Kidney (tissue), 13 donors: ENCODE measurements at regions not wholly inside any gene's neighbourhood (a gene's known extent, or its start where the extent isn't known, plus 50 kb on each side); places are given as distances from the start of the nearest gene placed in this dataset.
A peak's percentile ranks its signal among the peaks of the same experiment; 100 is the strongest.

Experiments
- DNase-seq, 5 donors: peaks; one replicate each; pipeline ENCODE4 v3.0.0-alpha.2; 2013 to 2020
- FAIRE-seq: peaks from 2 replicates; lab custom pipeline; 2012; peaks lifted over from hg19 to GRCh38; lab: Jason Lieb, UNC
- H3K27ac ChIP-seq, 2 donors: one replicate each; pipeline ENCODE4 v1.7.0; 2013; ENCODE audit warnings: low read depth in 2 of 2, low read length in 2 of 2, inconsistent platforms in 1 of 2
- H3K27me3 ChIP-seq: one replicate; pipeline ENCODE4 v1.7.1; 2013; ENCODE audit warnings: low read length, inconsistent platforms; ENCODE audit not compliant: control insufficient read depth, insufficient read depth
- H3K36me3 ChIP-seq, 3 donors: one replicate each; pipeline versions ENCODE4 v1.7.0 to v1.7.1; 2013; ENCODE audit warnings: low read length in 3 of 3, control low read depth in 1 of 3, inconsistent platforms in 1 of 3; ENCODE audit not compliant: insufficient read depth in 3 of 3, control insufficient read depth in 2 of 3
- H3K4me1 ChIP-seq, 3 donors: one replicate each; pipeline versions ENCODE4 v1.7.0 to v1.7.1; 2013; ENCODE audit warnings: low read length in 3 of 3, inconsistent platforms in 1 of 3, low read depth in 1 of 3; ENCODE audit not compliant: control insufficient read depth in 2 of 3, insufficient read depth in 2 of 3
- H3K4me3 ChIP-seq, 3 donors: one replicate each; pipeline versions ENCODE4 v1.7.0 to v1.8.1; 2013; ENCODE audit warnings: low read length in 3 of 3, control low read depth in 1 of 3, inconsistent platforms in 1 of 3
- H3K9ac ChIP-seq, 3 donors: one replicate each; pipeline versions ENCODE4 v1.7.0 to v1.7.1; 2013; ENCODE audit warnings: low read length in 3 of 3, control low read depth in 1 of 3, inconsistent platforms in 1 of 3
- H3K9me3 ChIP-seq, 3 donors: one replicate each; pipeline versions ENCODE4 v1.7.0 to v1.7.1; 2013; ENCODE audit warnings: low read length in 3 of 3, control low read depth in 1 of 3, inconsistent platforms in 1 of 3; ENCODE audit not compliant: control insufficient read depth in 2 of 3, insufficient read depth in 1 of 3
- CTCF ChIP-seq: IDR thresholded peaks from 3 replicates; pipeline ENCODE4 v1.5.1; 2012; ENCODE audit warnings: mild to moderate bottlenecking, moderate library complexity, borderline replicate concordance; ENCODE audit not compliant: insufficient read depth; ENCODE audit errors: extremely low read depth
- intact Hi-C: fragments of 100-400 bp; cut with DNase I; formaldehyde crosslinking; loops from one replicate; pipeline ENCODE4 v1.11.1; 2022
- donor health status: control.
- donor health status: control.
- donor health status: control.
- donor health status: control.
- donor health status: control.
- donor health status: DM: yes; HTN: yes; CAD: no.
- donor health status: Normal renal cell carcinoma (clear cell type).

GRCh38 chr2:19747310-19748072, 154.3 kb downstream of the TTC32 start:
- Histone ChIP-seq H3K9ac (no peak overlapping the region), H3K36me3 (no peaks in the 10 kb centered on the region), H3K4me3 (no peak overlapping the region), H3K4me1 (no peaks in the 10 kb centered on the region), H3K27me3 (no peaks in the 10 kb centered on the region), H3K9me3 (no peaks in the 10 kb centered on the region), H3K27ac (no peak overlapping the region)
- TF ChIP-seq CTCF, result no peak
- FAIRE-seq (no peak), DNase-seq (no peak)
- intact Hi-C loops, result no loop called here

GRCh38 chr2:19746611-19747309, 155.0 kb downstream of the TTC32 start:
- H3K27me3 ChIP-seq, result no peaks in the 10 kb centered on the region
- H3K36me3 ChIP-seq, result no peaks in the 10 kb centered on the region
- no peak overlapping the region for H3K9ac ChIP-seq
- H3K9me3 ChIP-seq, result no peaks in the 10 kb centered on the region
- DNase-seq (peak in 4 of 5 donors; percentile 69 to 83 (median 76)), FAIRE-seq (no peak)
- no peaks in the 10 kb centered on the region for H3K4me1 ChIP-seq
- TF ChIP-seq CTCF, result no peak
- H3K4me3 ChIP-seq, result no peak overlapping the region
- no peak overlapping the region for H3K27ac ChIP-seq
- intact Hi-C loops, result no loop called here

- no peaks in the 10 kb centered on the region for H3K9me3 ChIP-seq
- intact Hi-C loops, result no loop called here
- no peaks in the 10 kb centered on the region for H3K4me1 ChIP-seq
- H3K36me3 ChIP-seq, result no peaks in the 10 kb centered on the region
- no peak for FAIRE-seq
- no peak overlapping the region for H3K27ac ChIP-seq
- TF ChIP-seq CTCF, result no peak
- no peak overlapping the region for H3K9ac ChIP-seq
- H3K4me3 ChIP-seq, result no peak overlapping the region
- peak in 1 of 5 donors; percentile 21 for DNase-seq
- no peaks in the 10 kb centered on the region for H3K27me3 ChIP-seq
These were observed 155.6 kb downstream of the TTC32 start for GRCh38 chr2:19746137-19746600.
